Liver (tissue), 8 donors: ENCODE measurements at regions not wholly inside any gene's neighbourhood (a gene's known extent, or its start where the extent isn't known, plus 50 kb on each side); places are given as distances from the start of the nearest gene placed in this dataset.

Experiments
- DNase-seq: peaks from one replicate; pipeline ENCODE4 v3.0.0-alpha.2; 2017; ENCODE audit warnings: low spot score
- H3K27ac ChIP-seq, 2 donors: one replicate each; pipeline ENCODE4 v1.7.0; 2013; ENCODE audit warnings: inconsistent platforms in 2 of 2, low read length in 2 of 2, control low read depth in 1 of 2, low read depth in 1 of 2, mild to moderate bottlenecking in 1 of 2
- H3K27me3 ChIP-seq, 4 donors: one replicate each; pipeline versions ENCODE4 v1.6.1 to v1.7.0; 2013; ENCODE audit warnings: low read length in 3 of 4, inconsistent platforms in 1 of 4, mild to moderate bottlenecking in 1 of 4, moderate library complexity in 1 of 4; ENCODE audit not compliant: control insufficient read depth in 4 of 4, insufficient read depth in 4 of 4
- H3K36me3 ChIP-seq, 4 donors: one replicate each; pipeline versions ENCODE4 v1.6.1 to v1.7.0; 2013; ENCODE audit warnings: low read length in 3 of 4, mild to moderate bottlenecking in 3 of 4, low read depth in 1 of 4, moderate library complexity in 1 of 4; ENCODE audit not compliant: control insufficient read depth in 4 of 4, insufficient read depth in 3 of 4
- H3K4me1 ChIP-seq, 4 donors: one replicate each; pipeline versions ENCODE4 v1.6.1 to v1.7.0; 2013; ENCODE audit warnings: low read length in 3 of 4, mild to moderate bottlenecking in 3 of 4, moderate library complexity in 1 of 4; ENCODE audit not compliant: control insufficient read depth in 4 of 4, insufficient read depth in 4 of 4
- H3K4me3 ChIP-seq, 3 donors: one replicate each; pipeline versions ENCODE4 v1.6.1 to v1.7.0; 2013; ENCODE audit warnings: low read length in 3 of 3, control low read depth in 1 of 3, low read depth in 1 of 3, mild to moderate bottlenecking in 1 of 3
- H3K9ac ChIP-seq, 2 donors: one replicate each; pipeline ENCODE4 v1.7.0; 2013; ENCODE audit warnings: low read length in 2 of 2, mild to moderate bottlenecking in 2 of 2, moderate library complexity in 2 of 2, control low read depth in 1 of 2, low read depth in 1 of 2
- H3K9me3 ChIP-seq, 4 donors: one replicate each; pipeline versions ENCODE4 v1.6.1 to v1.7.0; 2013; ENCODE audit warnings: low read length in 3 of 4; ENCODE audit not compliant: control insufficient read depth in 4 of 4
- ATF3 ChIP-seq: IDR thresholded peaks from 2 replicates; pipeline ENCODE4 v1.6.1; 2016; ENCODE audit warnings: antibody characterized with exemption
- CTCF ChIP-seq: fragments of 150-350 bp; IDR thresholded peaks from 2 replicates; pipeline ENCODE4 v1.5.1; 2017; ENCODE audit warnings: improper control_type of control experiment, low read depth, low read length; ENCODE audit not compliant: missing input control
- FOXA1 ChIP-seq: IDR thresholded peaks from 2 replicates; pipeline ENCODE4 v1.6.1; 2016; ENCODE audit warnings: antibody characterized with exemption
- FOXA2 ChIP-seq: IDR thresholded peaks from 2 replicates; pipeline ENCODE4 v1.6.1; 2016; ENCODE audit warnings: antibody characterized with exemption
- GABPA ChIP-seq, 2 donors: IDR thresholded peaks in 1 of 2; conservative IDR thresholded peaks in 1 of 2; 2 replicates each; pipeline ENCODE4 v1.6.1; 2016; ENCODE audit warnings: antibody characterized with exemption in 2 of 2, mild to moderate bottlenecking in 1 of 2, moderate library complexity in 1 of 2
- HNF4G ChIP-seq: IDR thresholded peaks from 2 replicates; pipeline ENCODE4 v1.6.1; 2016; ENCODE audit warnings: antibody characterized with exemption
- JUND ChIP-seq, 2 donors: IDR thresholded peaks; 2 replicates each; pipeline ENCODE4 v1.6.1; 2016; ENCODE audit warnings: antibody characterized with exemption in 2 of 2
- MAX ChIP-seq: IDR thresholded peaks from 2 replicates; pipeline ENCODE4 v1.6.1; 2016; ENCODE audit warnings: antibody characterized with exemption
- NR2F2 ChIP-seq: IDR thresholded peaks from 2 replicates; pipeline ENCODE4 v1.6.1; 2016; ENCODE audit warnings: antibody characterized with exemption
- RAD21 ChIP-seq, 2 donors: IDR thresholded peaks; 2 replicates each; pipeline ENCODE4 v1.6.1; 2016; ENCODE audit warnings: antibody characterized with exemption in 2 of 2, mild to moderate bottlenecking in 2 of 2
- REST ChIP-seq: IDR thresholded peaks from 2 replicates; pipeline ENCODE4 v1.6.1; 2016; ENCODE audit warnings: antibody characterized with exemption, mild to moderate bottlenecking
- RXRA ChIP-seq, 2 donors: IDR thresholded peaks; 2 replicates each; pipeline ENCODE4 v1.6.1; 2017 to 2018; ENCODE audit warnings: antibody characterized with exemption in 2 of 2, mild to moderate bottlenecking in 1 of 2
- SP1 ChIP-seq: IDR thresholded peaks from 2 replicates; pipeline ENCODE4 v1.6.1; 2018; ENCODE audit warnings: antibody characterized with exemption, mild to moderate bottlenecking
- TAF1 ChIP-seq: conservative IDR thresholded peaks from 2 replicates; pipeline ENCODE4 v1.6.1; 2016; ENCODE audit warnings: antibody characterized with exemption, mild to moderate bottlenecking
- WGBS: extraction: QIAGEN DNeasy Blood & Tissue Kit; methylation state at CpG from one replicate; pipeline ENCODE4 v1.1.7; 2013; 5-methylcytosine and 5-hydroxymethylcytosine counted together
- donor health status: healthy.
- donor health status: healthy.
- donor health status: healthy.
- donor health status: healthy.
- donor health status: healthy.

- TF ChIP-seq REST (no peak), MAX (no peak), RXRA (IDR thresholded peaks at IDR 0.05) (no peak)
These were observed 128.5 kb downstream of the MAGEC2 start (continued) for GRCh38 chrX:142076633-142077032.

GRCh38 chrX:142068365-142068764, 136.7 kb downstream of the MAGEC2 start:
- Histone ChIP-seq H3K27me3 (no peaks in the 10 kb centered on the region), H3K36me3 (no peaks in the 10 kb centered on the region), H3K4me3 (no peak overlapping the region), H3K27ac (no peak overlapping the region), H3K9ac (no peak overlapping the region), H3K4me1 (no peaks in the 10 kb centered on the region), H3K9me3 (no peaks in the 10 kb centered on the region)
- no peak for DNase-seq
- 59% methylated on average over 2 of the region's 2 CpGs for WGBS
- TF ChIP-seq ATF3 (no peak), TAF1 (no peak), HNF4G (no peak), JUND (IDR thresholded peaks at IDR 0.05) (no peak), FOXA2 (no peak), CTCF (no peak), REST (no peak)

- no peak overlapping the region for H3K4me3 ChIP-seq
- WGBS, result 64% methylated on average over 2 of the region's 2 CpGs
- no peak for TF ChIP-seq NR2F2
- TF ChIP-seq REST, result no peak
- no peak for TF ChIP-seq CTCF
- no peak for TF ChIP-seq TAF1
- no peak for TF ChIP-seq FOXA1
- no peak for TF ChIP-seq RAD21 (IDR thresholded peaks at IDR 0.05)
- no peak for TF ChIP-seq MAX
- TF ChIP-seq SP1, result no peak
- TF ChIP-seq GABPA (IDR thresholded peaks at IDR 0.05 in 1 of 2, conservative IDR thresholded peaks at IDR 0.05 in 1 of 2), result no peak
These were observed 144.9 kb downstream of the MAGEC2 start for GRCh38 chrX:142060191-142060590.

More at GRCh38 chrX:142060191-142060590, 144.9 kb downstream of the MAGEC2 start:
- no peaks in the 10 kb centered on the region for H3K27me3 ChIP-seq
- peaks cover 0 to 18% (median 2%) of the 10 kb centered on the region in 4 donors for H3K9me3 ChIP-seq
- H3K27ac ChIP-seq, result no peak overlapping the region
- H3K9ac ChIP-seq, result no peak overlapping the region
- H3K4me1 ChIP-seq, result no peaks in the 10 kb centered on the region
- no peaks in the 10 kb centered on the region for H3K36me3 ChIP-seq
- DNase-seq, result no peak
